K562 (cell line): ENCODE measurements at regions not wholly inside any gene's neighbourhood (a gene's known extent, or its start where the extent isn't known, plus 50 kb on each side); places are given as distances from the start of the nearest gene placed in this dataset.

Source experiments
- ATAC-seq: fragments of 200-7000 bp; cut with Tn5 transposase; 3 replicates; pipeline ENCODE4 v1.9.1; 2020; ENCODE audit warnings: moderate library complexity
- BruUV-seq: library from RNA; stranded (reverse); fragments of 400-500 nt; replicated peaks from 2 replicates; lab custom pipeline; 2021; lab: Mats Ljungman, UMichigan
- CTCF ChIA-PET: fragments of 300-600 bp; formaldehyde crosslinking; extraction: SDS; loops from one replicate; lab custom pipeline; 2021; ENCODE audit warnings: low intra/inter-chr PET ratio; lab: Yijun Ruan, JAX
- POLR2A ChIA-PET: fragments of 300-600, 350-650 bp; sonication (Branson Sonifier 250); formaldehyde crosslinking; extraction: SDS; loops from one replicate; lab custom pipeline; 2021; ENCODE audit warnings: antibody characterized with exemption, inconsistent platforms; lab: Yijun Ruan, JAX
- DNase-seq, 4 experiments: peaks; one replicate each; pipeline versions ENCODE4 v3.0.0 to v3.0.0-alpha.2; 2011 to 2018; ENCODE audit warnings: low spot score in 3 of 4, mixed read lengths in 3 of 4; ENCODE audit errors: extremely low read depth in 1 of 4
- FAIRE-seq: peaks from 2 replicates; lab custom pipeline; 2011; peaks lifted over from hg19 to GRCh38; lab: Jason Lieb, UNC
- H2AFZ ChIP-seq: 2 replicates; pipeline ENCODE4 v1.6.0; 2011; ENCODE audit warnings: low read depth, low read length, control low read depth, inconsistent platforms
- H3K27ac ChIP-seq: fragments of 200-600 bp; 3 replicates; pipeline ENCODE4 v1.8.0; 2011; ENCODE audit warnings: low read depth, mild to moderate bottlenecking, control low read depth, inconsistent platforms, low read length, moderate library complexity, mixed read lengths; ENCODE audit errors: extremely low read depth
- H3K27me3 ChIP-seq, 2 experiments: fragments of 300-600 bp in 1 of 2; 2 replicates in 1 of 2; 3 replicates in 1 of 2; pipeline versions ENCODE4 v1.6.0 to v1.8.0; 2011; ENCODE audit warnings: inconsistent platforms in 2 of 2, low read length in 2 of 2, mild to moderate bottlenecking in 1 of 2, mixed read lengths in 1 of 2, moderate library complexity in 1 of 2; ENCODE audit not compliant: control insufficient read depth in 2 of 2, insufficient read depth in 2 of 2
- H3K36me3 ChIP-seq: fragments of 300-600 bp; 3 replicates; pipeline ENCODE4 v1.8.0; 2011; ENCODE audit warnings: mild to moderate bottlenecking, low read length, inconsistent platforms; ENCODE audit not compliant: control insufficient read depth, insufficient read depth
- H3K4me1 ChIP-seq, 2 experiments: fragments of 200-600 bp in 1 of 2; replicated peaks in 1 of 2; 2 replicates in 1 of 2; 3 replicates in 1 of 2; pipeline versions ENCODE4 v1.5.1 to v1.8.0; 2011; ENCODE audit warnings: inconsistent platforms in 2 of 2, low read length in 2 of 2, mild to moderate bottlenecking in 1 of 2, mixed read lengths in 1 of 2, moderate library complexity in 1 of 2; ENCODE audit not compliant: control insufficient read depth in 2 of 2, insufficient read depth in 2 of 2
- H3K4me2 ChIP-seq: 2 replicates; pipeline ENCODE4 v1.6.1; 2011; ENCODE audit warnings: low read length, control low read depth, inconsistent platforms, mixed read lengths; ENCODE audit not compliant: insufficient read depth
- H3K4me3 ChIP-seq: fragments of 200-600 bp; sonication (generic), shearing (Covaris generic); 2 replicates; pipeline ENCODE4 v1.5.1; 2016; ENCODE audit warnings: control low read depth, inconsistent platforms
- H3K79me2 ChIP-seq: fragments of 200-600 bp; 3 replicates; pipeline ENCODE4 v1.8.0; 2011; ENCODE audit warnings: low read length, inconsistent platforms; ENCODE audit not compliant: control insufficient read depth, insufficient read depth
- H3K9ac ChIP-seq, 2 experiments: 2 replicates each; pipeline versions ENCODE4 v1.6.0 to v1.6.1; 2011; ENCODE audit warnings: low read depth in 2 of 2, low read length in 2 of 2, control low read depth in 1 of 2, inconsistent platforms in 1 of 2, mild to moderate bottlenecking in 1 of 2, mixed read lengths in 1 of 2; ENCODE audit not compliant: insufficient read depth in 1 of 2
- H3K9me1 ChIP-seq: one replicate; pipeline ENCODE4 v1.6.0; 2011; ENCODE audit warnings: inconsistent platforms, mild to moderate bottlenecking, low read length, moderate library complexity; ENCODE audit not compliant: control insufficient read depth, insufficient read depth
- H3K9me3 ChIP-seq: replicated peaks from 2 replicates; pipeline ENCODE4 v1.5.1; 2011; ENCODE audit warnings: low read depth, low read length, inconsistent platforms; ENCODE audit not compliant: control insufficient read depth, insufficient read depth
- H4K20me1 ChIP-seq: replicated peaks from 2 replicates; pipeline ENCODE4 v1.6.1; 2011; ENCODE audit warnings: low read length, inconsistent platforms, mixed read lengths; ENCODE audit not compliant: control insufficient read depth, insufficient read depth
- ESRRB ChIP-seq: fragments of 250-450 bp; sonication (Bioruptor Pico); IDR thresholded peaks from 2 replicates; pipeline ENCODE4 v1.5.0; 2020; ENCODE audit warnings: mild to moderate bottlenecking, moderate library complexity, borderline replicate concordance
- MYBL2 ChIP-seq, 2 experiments: fragments of 450-650 bp in 1 of 2; sonication (generic) in 1 of 2; formaldehyde crosslinking in 1 of 2; IDR thresholded peaks; 2 replicates each; pipeline versions ENCODE4 v1.6.1 to v1.8.1; 2017 to 2022; ENCODE audit warnings: borderline replicate concordance in 1 of 2, inconsistent platforms in 1 of 2, low read depth in 1 of 2, mild to moderate bottlenecking in 1 of 2, missing genetic modification reagents in 1 of 2, moderate library complexity in 1 of 2
- PPARD ChIP-seq: fragments of 250-450 bp; sonication (Bioruptor Pico); IDR thresholded peaks from 2 replicates; pipeline ENCODE4 v1.8.0; 2022; ENCODE audit warnings: inconsistent platforms, mild to moderate bottlenecking, moderate library complexity
- SMARCA4 ChIP-seq: fragments of 450-650 bp; IDR thresholded peaks from 2 replicates; pipeline ENCODE4 v1.6.1; 2016
- TEAD4 ChIP-seq, 2 experiments: sonication (generic) in 1 of 2; formaldehyde crosslinking in 1 of 2; IDR thresholded peaks; 2 replicates each; pipeline versions ENCODE4 v1.6.1 to v1.8.0; 2012 to 2022; ENCODE audit warnings: borderline replicate concordance in 1 of 2, inconsistent platforms in 1 of 2, low read length in 1 of 2, mild to moderate bottlenecking in 1 of 2, missing genetic modification reagents in 1 of 2
- in situ Hi-C: fragments of 300-500 bp; cut with MboI; formaldehyde crosslinking; loops from 4 replicates; pipeline ENCODE4 v1.15.0; 2018; ENCODE audit warnings: inconsistent platforms, mixed read lengths
- intact Hi-C: fragments of 100-400 bp; cut with micrococcal nuclease; formaldehyde crosslinking; loops from 2 replicates; pipeline ENCODE4 v1.14.2; 2022
- TF ChIP-seq, protein P1 (sequence below), 2 experiments: IDR thresholded peaks; 2 replicates each; pipeline ENCODE4 v1.6.1; 2012; ENCODE audit warnings: improper control_type of control experiment in 2 of 2, low read depth in 2 of 2, low read length in 2 of 2, borderline replicate concordance in 1 of 2
- TF ChIP-seq, protein P2 (sequence below): fragments of 450-650 bp; IDR thresholded peaks from one replicate; pipeline ENCODE4 v1.6.1; 2018; ENCODE audit warnings: mild to moderate bottlenecking, moderate library complexity; ENCODE audit not compliant: partially characterized antibody

DNA sequence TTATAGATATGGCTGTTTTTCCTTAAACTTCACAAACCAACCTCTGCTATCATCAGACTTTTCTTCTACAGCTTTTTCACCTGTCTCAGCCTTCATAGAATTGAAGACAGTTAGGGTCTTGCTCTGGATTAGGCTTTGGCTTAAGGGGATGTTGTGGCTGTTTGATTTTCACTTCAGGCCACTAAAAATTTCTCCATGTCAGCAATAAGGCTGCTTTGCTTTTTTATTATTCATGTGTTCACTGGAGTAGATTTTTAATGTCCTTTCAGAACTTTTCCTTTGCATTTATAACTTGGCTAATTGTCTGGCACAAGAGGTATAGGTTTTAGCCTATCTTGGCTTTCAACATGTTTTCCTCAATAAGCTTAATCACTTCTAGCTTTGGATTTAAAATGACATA, 392.6 kb downstream of the RFPL4B start:
- DNase-seq (no peak), ATAC-seq (no peak), FAIRE-seq (no peak)
- H3K4me2 ChIP-seq, result no peak overlapping the region
- intact Hi-C loops, result no loop called here
- H3K27me3 ChIP-seq, result no peaks in the 10 kb centered on the region
- no peak overlapping the region for H3K9ac ChIP-seq
- H3K4me1 ChIP-seq, result no peaks in the 10 kb centered on the region
- in situ Hi-C loops, result no loop called here
- POLR2A ChIA-PET, result no interaction called here
- no peaks in the 10 kb centered on the region for H3K79me2 ChIP-seq
- no peaks in the 10 kb centered on the region for H3K9me1 ChIP-seq
- H3K4me3 ChIP-seq, result no peak overlapping the region
- BruUV-seq, result no TSS peak
- no peak for TF ChIP-seq TEAD4 (IDR thresholded peaks at IDR 0.05; ENCODE audit: low read length)
- TF ChIP-seq TEAD4 (CRISPR knock-in tag; IDR thresholded peaks at IDR 0.05; ENCODE audit: borderline replicate concordance), result no peak
- TF ChIP-seq, protein P1, sequence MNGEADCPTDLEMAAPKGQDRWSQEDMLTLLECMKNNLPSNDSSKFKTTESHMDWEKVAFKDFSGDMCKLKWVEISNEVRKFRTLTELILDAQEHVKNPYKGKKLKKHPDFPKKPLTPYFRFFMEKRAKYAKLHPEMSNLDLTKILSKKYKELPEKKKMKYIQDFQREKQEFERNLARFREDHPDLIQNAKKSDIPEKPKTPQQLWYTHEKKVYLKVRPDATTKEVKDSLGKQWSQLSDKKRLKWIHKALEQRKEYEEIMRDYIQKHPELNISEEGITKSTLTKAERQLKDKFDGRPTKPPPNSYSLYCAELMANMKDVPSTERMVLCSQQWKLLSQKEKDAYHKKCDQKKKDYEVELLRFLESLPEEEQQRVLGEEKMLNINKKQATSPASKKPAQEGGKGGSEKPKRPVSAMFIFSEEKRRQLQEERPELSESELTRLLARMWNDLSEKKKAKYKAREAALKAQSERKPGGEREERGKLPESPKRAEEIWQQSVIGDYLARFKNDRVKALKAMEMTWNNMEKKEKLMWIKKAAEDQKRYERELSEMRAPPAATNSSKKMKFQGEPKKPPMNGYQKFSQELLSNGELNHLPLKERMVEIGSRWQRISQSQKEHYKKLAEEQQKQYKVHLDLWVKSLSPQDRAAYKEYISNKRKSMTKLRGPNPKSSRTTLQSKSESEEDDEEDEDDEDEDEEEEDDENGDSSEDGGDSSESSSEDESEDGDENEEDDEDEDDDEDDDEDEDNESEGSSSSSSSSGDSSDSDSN (IDR thresholded peaks at IDR 0.05; ENCODE audit: borderline replicate concordance in 1 of 2, low read depth in 2 of 2, low read length in 2 of 2), result no peak
- no peak for TF ChIP-seq ESRRB
- TF ChIP-seq PPARD (CRISPR knock-in tag), result no peak
- no peak for TF ChIP-seq MYBL2 (IDR thresholded peaks at IDR 0.05; ENCODE audit: low read depth)
- no peak for TF ChIP-seq MYBL2 (CRISPR knock-in tag; IDR thresholded peaks at IDR 0.05; ENCODE audit: borderline replicate concordance)
- TF ChIP-seq SMARCA4, result no peak
- TF ChIP-seq, protein P2, sequence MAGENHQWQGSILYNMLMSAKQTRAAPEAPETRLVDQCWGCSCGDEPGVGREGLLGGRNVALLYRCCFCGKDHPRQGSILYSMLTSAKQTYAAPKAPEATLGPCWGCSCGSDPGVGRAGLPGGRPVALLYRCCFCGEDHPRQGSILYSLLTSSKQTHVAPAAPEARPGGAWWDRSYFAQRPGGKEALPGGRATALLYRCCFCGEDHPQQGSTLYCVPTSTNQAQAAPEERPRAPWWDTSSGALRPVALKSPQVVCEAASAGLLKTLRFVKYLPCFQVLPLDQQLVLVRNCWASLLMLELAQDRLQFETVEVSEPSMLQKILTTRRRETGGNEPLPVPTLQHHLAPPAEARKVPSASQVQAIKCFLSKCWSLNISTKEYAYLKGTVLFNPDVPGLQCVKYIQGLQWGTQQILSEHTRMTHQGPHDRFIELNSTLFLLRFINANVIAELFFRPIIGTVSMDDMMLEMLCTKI, result no peak
- H4K20me1 ChIP-seq, result no peaks in the 10 kb centered on the region
- H3K36me3 ChIP-seq, result no peaks in the 10 kb centered on the region
- H3K9me3 ChIP-seq, result no peaks in the 10 kb centered on the region
- CTCF ChIA-PET, result no interaction called here
- H2AFZ ChIP-seq, result no peak overlapping the region
- no peak overlapping the region for H3K27ac ChIP-seq
